GM13977 (cell line): ENCODE measurements at regions not wholly inside any gene's neighbourhood (a gene's known extent, or its start where the extent isn't known, plus 50 kb on each side); places are given as distances from the start of the nearest gene placed in this dataset.

Experiments
- DNase-seq: peaks from one replicate; pipeline ENCODE4 v3.0.0; 2012; ENCODE audit warnings: low spot score
- CTCF ChIP-seq: IDR thresholded peaks from 2 replicates; pipeline ENCODE4 v1.5.1; 2012; ENCODE audit warnings: mild to moderate bottlenecking, control low read depth; ENCODE audit not compliant: insufficient read depth; ENCODE audit errors: extremely low read depth, missing control alignments
- in situ Hi-C: fragments of 300-500 bp; cut with MboI; formaldehyde crosslinking; loops from one replicate; pipeline ENCODE4 v1.12.0; 2022; ENCODE audit warnings: low sequenced_read_pairs, low pct_unique_long_range_greater_than_20kb, mixed read lengths, inconsistent platforms; ENCODE audit not compliant: unreplicated experiment

GRCh38 chr18:65425366-65425765 is 325.4 kb upstream of the CDH7 start:
- no peak for TF ChIP-seq CTCF
- DNase-seq = no peak
- in situ Hi-C loops = no loop called here

GRCh38 chr18:65423776-65424175 is 327.0 kb upstream of the CDH7 start:
- in situ Hi-C loops = no loop called here
- DNase-seq = no peak
- TF ChIP-seq CTCF = no peak

GRCh38 chr18:65422544-65423136 is 328.2 kb upstream of the CDH7 start:
- in situ Hi-C loops = no loop called here
- no peak for TF ChIP-seq CTCF
- DNase-seq = no peak

- in situ Hi-C loops = no loop called here
- no peak for DNase-seq
These were observed 335.7 kb upstream of the CDH7 start for GRCh38 chr18:65415098-65415497.

GRCh38 chr18:65414501-65414900 is 336.3 kb upstream of the CDH7 start:
- no peak for TF ChIP-seq CTCF
- in situ Hi-C loops = no loop called here
- DNase-seq = no peak

More at GRCh38 chr18:65415098-65415497, 335.7 kb upstream of the CDH7 start:
- TF ChIP-seq CTCF = no peak

- in situ Hi-C loops = no loop called here
- DNase-seq = no peak
- no peak for TF ChIP-seq CTCF
These were observed 339.8 kb upstream of the CDH7 start for GRCh38 chr18:65411061-65411460.

- in situ Hi-C loops = no loop called here
- no peak for DNase-seq
- no peak for TF ChIP-seq CTCF
These were observed 341.6 kb upstream of the CDH7 start for GRCh38 chr18:65409261-65409660.
